HG03108 (cell line): ENCODE measurements at regions not wholly inside any gene's neighbourhood (a gene's known extent, or its start where the extent isn't known, plus 50 kb on each side); places are given as distances from the start of the nearest gene placed in this dataset.
A peak's percentile ranks its signal among the peaks of the same experiment; 100 is the strongest.

ENCODE experiments used
- ATAC-seq: cut with Tn5 transposase; IDR thresholded peaks from one replicate; pipeline ENCODE4 v1.9.1; 2021; ENCODE audit warnings: moderate library complexity; ENCODE audit not compliant: unreplicated experiment

DNA sequence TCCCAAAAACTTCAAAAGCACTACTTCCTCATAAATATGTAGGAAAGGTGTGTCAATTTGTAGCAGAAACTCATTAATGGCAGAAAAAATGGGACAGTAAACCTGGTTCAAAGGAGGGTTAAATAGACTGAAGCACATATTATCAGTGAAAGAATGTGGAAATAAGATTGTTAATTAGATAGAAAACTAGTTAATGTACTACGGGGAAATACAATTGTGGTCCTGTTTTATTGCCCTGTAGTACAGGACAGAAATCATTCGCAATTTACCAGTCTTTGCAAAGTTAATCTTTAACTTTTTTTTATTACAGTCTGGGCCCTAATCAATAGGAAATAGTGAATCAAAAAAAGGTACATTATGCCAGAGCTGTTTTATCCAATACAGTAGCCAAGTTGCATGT is 82.0 kb upstream of the PAK5 start:
- ATAC-seq, result no peak

GRCh38 chr20:9919271-9920014 is 80.6 kb upstream of the PAK5 start:
- ATAC-seq, result peak; percentile 74

GRCh38 chr20:9918348-9918747 is 79.5 kb upstream of the PAK5 start:
- no peak for ATAC-seq

DNA sequence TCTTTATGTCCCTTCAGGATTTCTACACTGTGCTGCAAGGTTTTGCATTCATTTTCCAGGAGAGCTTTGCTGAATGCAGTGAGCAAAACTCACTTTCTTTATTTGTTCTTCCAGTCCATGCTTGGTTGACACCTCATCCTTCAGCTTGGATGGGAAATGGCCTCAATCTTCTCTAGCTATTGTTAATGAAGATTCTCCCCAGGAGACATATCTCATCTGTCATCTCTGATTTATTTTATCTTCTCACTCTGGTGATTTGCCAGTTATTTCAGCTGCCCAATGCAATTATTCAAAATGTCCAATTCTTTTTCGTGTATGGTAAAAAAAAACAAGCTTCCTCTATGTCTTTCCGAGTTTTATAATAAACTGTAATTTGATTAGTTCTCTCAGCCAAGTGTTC is 77.9 kb upstream of the PAK5 start:
- ATAC-seq, result no peak

GRCh38 chr20:9912858-9913434 is 74.1 kb upstream of the PAK5 start:
- no peak for ATAC-seq

DNA sequence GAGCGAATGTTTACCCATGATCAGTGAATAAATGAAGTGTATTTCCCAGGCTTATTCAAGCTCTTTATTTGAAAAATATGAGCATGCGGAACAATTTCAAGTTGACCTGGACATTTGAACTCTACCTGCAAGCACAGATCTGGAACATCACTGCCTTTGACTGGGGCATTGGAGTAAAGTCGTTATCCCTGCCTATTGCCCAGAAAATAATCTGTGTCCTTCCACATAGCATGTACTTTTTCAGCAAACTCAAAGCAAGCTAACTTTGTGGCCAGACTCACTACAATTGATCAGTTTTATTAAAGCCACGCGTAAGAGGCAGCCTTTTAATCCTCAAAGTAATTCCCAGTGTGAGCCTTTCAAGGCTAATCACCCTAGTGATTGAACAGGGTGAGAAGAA is 73.4 kb upstream of the PAK5 start:
- no peak for ATAC-seq

DNA sequence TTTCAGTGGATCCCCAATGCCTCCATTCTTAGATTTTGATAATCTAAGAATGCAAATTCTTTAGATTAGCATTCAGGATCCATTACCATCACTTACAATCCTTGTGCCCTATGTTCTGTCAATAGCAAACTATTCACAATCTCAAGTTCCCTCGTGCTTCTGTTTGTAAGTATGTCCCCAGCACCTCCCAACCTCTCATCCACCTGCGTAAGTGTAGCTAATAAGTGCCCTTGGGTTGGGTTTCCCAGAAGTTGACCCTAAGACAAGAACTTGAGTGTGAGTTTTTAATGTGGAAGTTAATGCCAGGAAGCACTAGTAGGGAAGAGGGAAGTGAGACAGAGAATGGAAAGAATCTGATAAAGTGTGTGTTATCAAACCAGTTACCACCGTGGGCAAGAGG is 72.6 kb upstream of the PAK5 start:
- ATAC-seq, result no peak

GRCh38 chr20:9909167-9909566 is 70.3 kb upstream of the PAK5 start:
- ATAC-seq, result no peak

- ATAC-seq, result no peak
These were observed 64.3 kb upstream of the PAK5 start for GRCh38 chr20:9903048-9903655.

DNA sequence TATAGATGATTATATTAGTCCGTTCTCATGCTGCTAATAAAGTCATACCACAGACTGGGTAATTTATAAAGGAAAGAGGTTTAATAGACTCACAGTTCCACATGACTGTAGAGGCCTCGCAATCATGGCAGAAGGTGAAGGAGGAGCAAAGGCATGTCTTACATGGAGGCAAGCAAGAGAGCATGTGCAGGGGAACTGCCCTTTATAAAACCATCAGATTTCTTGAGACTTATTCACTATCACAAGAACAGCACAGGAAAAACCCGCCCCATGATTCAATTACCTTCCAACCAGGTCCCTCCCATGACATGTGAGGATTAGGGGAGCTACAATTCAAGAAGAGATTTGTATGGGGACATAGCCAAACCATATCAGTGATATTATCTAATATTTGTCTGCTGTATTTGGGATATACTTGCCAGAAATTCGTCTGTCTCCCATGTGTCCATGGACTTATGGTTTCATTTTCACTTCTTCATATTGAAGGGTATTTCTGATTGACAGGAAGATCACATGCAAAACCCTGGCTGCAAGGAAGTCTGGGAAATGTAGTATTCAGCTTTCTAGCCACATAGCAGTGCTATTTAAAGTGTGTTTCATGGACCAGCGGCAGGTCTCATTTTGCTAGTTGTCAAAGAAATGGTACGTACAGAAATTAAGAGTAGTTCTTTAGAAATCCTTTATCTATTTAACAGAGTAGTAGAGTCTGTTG is 50.5 kb upstream of the PAK5 start:
- no peak for ATAC-seq
